ENCODE measurements at regions not wholly inside any gene's neighbourhood (a gene's known extent, or its start where the extent isn't known, plus 50 kb on each side); places are given as distances from the start of the nearest gene placed in this dataset.

GRCh38 chr1:222004034-222004433, 262.1 kb upstream of the DUSP10 start:
- Histone ChIP-seq H3K9ac (ENCODE audit: low read length) (no peak overlapping the region), H3K27me3 (ENCODE audit: low read depth, low read length) (no peaks in the 10 kb centered on the region), H3K27ac (ENCODE audit: low read length) (no peak overlapping the region), H4K20me1 (ENCODE audit: insufficient read depth, low read length) (no peaks in the 10 kb centered on the region), H3K36me3 (replicated peaks; ENCODE audit: low read depth, low read length) (no peaks in the 10 kb centered on the region), H3K9me3 (ENCODE audit: insufficient read depth, low read length) (no peaks in the 10 kb centered on the region), H2AFZ (ENCODE audit: low read depth, low read length) (no peak overlapping the region), H3K4me3 (ENCODE audit: low read length) (no peak overlapping the region), H3K4me2 (ENCODE audit: low read length) (no peak overlapping the region), H3K79me2 (ENCODE audit: low read length) (no peaks in the 10 kb centered on the region), H3K4me1 (ENCODE audit: low read length) (peaks cover 13% of the 10 kb centered on the region)
- no peak for TF ChIP-seq EZH2phosphoT487 (IDR thresholded peaks at IDR 0.05; ENCODE audit: low read depth)
- TF ChIP-seq, protein P1, sequence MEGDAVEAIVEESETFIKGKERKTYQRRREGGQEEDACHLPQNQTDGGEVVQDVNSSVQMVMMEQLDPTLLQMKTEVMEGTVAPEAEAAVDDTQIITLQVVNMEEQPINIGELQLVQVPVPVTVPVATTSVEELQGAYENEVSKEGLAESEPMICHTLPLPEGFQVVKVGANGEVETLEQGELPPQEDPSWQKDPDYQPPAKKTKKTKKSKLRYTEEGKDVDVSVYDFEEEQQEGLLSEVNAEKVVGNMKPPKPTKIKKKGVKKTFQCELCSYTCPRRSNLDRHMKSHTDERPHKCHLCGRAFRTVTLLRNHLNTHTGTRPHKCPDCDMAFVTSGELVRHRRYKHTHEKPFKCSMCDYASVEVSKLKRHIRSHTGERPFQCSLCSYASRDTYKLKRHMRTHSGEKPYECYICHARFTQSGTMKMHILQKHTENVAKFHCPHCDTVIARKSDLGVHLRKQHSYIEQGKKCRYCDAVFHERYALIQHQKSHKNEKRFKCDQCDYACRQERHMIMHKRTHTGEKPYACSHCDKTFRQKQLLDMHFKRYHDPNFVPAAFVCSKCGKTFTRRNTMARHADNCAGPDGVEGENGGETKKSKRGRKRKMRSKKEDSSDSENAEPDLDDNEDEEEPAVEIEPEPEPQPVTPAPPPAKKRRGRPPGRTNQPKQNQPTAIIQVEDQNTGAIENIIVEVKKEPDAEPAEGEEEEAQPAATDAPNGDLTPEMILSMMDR (IDR thresholded peaks at IDR 0.05; ENCODE audit: low read depth, low read length) = no peak

- no peak overlapping the region for H3K27ac ChIP-seq (ENCODE audit: low read length)
- H2AFZ ChIP-seq (ENCODE audit: low read depth, low read length) = no peak overlapping the region
- no peaks in the 10 kb centered on the region for H3K27me3 ChIP-seq (ENCODE audit: low read depth, low read length)
- H3K4me1 ChIP-seq (ENCODE audit: low read length) = no peaks in the 10 kb centered on the region
- H3K79me2 ChIP-seq (ENCODE audit: low read length) = no peaks in the 10 kb centered on the region
- no peaks in the 10 kb centered on the region for H3K9me3 ChIP-seq (ENCODE audit: insufficient read depth, low read length)
- H4K20me1 ChIP-seq (ENCODE audit: insufficient read depth, low read length) = no peaks in the 10 kb centered on the region
- no peak overlapping the region for H3K4me3 ChIP-seq (ENCODE audit: low read length)
- H3K9ac ChIP-seq (ENCODE audit: low read length) = no peak overlapping the region
- TF ChIP-seq EZH2phosphoT487 (IDR thresholded peaks at IDR 0.05; ENCODE audit: low read depth) = no peak
- TF ChIP-seq, protein P1 (IDR thresholded peaks at IDR 0.05; ENCODE audit: low read depth, low read length) = no peak
- H3K4me2 ChIP-seq (ENCODE audit: low read length) = no peak overlapping the region
- no peaks in the 10 kb centered on the region for H3K36me3 ChIP-seq (replicated peaks; ENCODE audit: low read depth, low read length)
Observed at GRCh38 chr1:222002503-222002902, 260.6 kb upstream of the DUSP10 start.

DNA sequence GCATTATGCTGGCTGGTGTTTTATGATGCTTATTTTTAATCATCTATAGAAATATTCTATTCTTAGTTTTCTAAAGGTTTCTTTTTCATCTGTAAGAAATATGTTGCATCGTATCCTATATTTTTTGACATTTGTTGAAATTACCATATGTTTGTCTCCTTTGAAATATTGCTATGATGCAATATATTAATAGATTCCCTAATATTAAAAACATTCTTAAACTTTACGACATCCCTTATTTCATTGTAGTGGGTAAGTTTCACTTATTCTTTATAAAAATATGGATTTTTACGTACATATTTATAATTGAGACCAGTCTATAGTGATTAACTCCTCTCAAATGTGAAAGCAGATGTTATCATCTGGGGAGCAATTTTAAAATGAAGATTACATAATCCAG, 258.2 kb upstream of the DUSP10 start:
- Histone ChIP-seq H3K9me3 (ENCODE audit: insufficient read depth, low read length) (no peaks in the 10 kb centered on the region), H3K4me3 (ENCODE audit: low read length) (no peak overlapping the region), H3K4me1 (ENCODE audit: low read length) (peaks cover 8% of the 10 kb centered on the region), H3K27ac (ENCODE audit: low read length) (no peak overlapping the region), H3K4me2 (ENCODE audit: low read length) (no peak overlapping the region), H4K20me1 (ENCODE audit: insufficient read depth, low read length) (no peaks in the 10 kb centered on the region), H3K9ac (ENCODE audit: low read length) (no peak overlapping the region), H3K79me2 (ENCODE audit: low read length) (no peaks in the 10 kb centered on the region), H3K27me3 (ENCODE audit: low read depth, low read length) (no peaks in the 10 kb centered on the region), H2AFZ (ENCODE audit: low read depth, low read length) (no peak overlapping the region), H3K36me3 (replicated peaks; ENCODE audit: low read depth, low read length) (no peaks in the 10 kb centered on the region)
- no peak for TF ChIP-seq EZH2phosphoT487 (IDR thresholded peaks at IDR 0.05; ENCODE audit: low read depth)
- TF ChIP-seq, protein P1 (IDR thresholded peaks at IDR 0.05; ENCODE audit: low read depth, low read length) = no peak

GRCh38 chr1:221998781-221999180, 256.9 kb upstream of the DUSP10 start:
- peaks cover 21% of the 10 kb centered on the region for H3K4me1 ChIP-seq (ENCODE audit: low read length)
- H3K4me2 ChIP-seq (ENCODE audit: low read length) = no peak overlapping the region
- H4K20me1 ChIP-seq (ENCODE audit: insufficient read depth, low read length) = no peaks in the 10 kb centered on the region
- no peak overlapping the region for H3K9ac ChIP-seq (ENCODE audit: low read length)
- H3K27ac ChIP-seq (ENCODE audit: low read length) = no peak overlapping the region
- H2AFZ ChIP-seq (ENCODE audit: low read depth, low read length) = no peak overlapping the region
- H3K27me3 ChIP-seq (ENCODE audit: low read depth, low read length) = no peaks in the 10 kb centered on the region
- no peaks in the 10 kb centered on the region for H3K79me2 ChIP-seq (ENCODE audit: low read length)
- no peaks in the 10 kb centered on the region for H3K36me3 ChIP-seq (replicated peaks; ENCODE audit: low read depth, low read length)
- H3K4me3 ChIP-seq (ENCODE audit: low read length) = no peak overlapping the region
- no peaks in the 10 kb centered on the region for H3K9me3 ChIP-seq (ENCODE audit: insufficient read depth, low read length)
- no peak for TF ChIP-seq EZH2phosphoT487 (IDR thresholded peaks at IDR 0.05; ENCODE audit: low read depth)
- TF ChIP-seq, protein P1 (IDR thresholded peaks at IDR 0.05; ENCODE audit: low read depth, low read length) = no peak
